ENCODE measurements at regions not wholly inside any gene's neighbourhood (a gene's known extent, or its start where the extent isn't known, plus 50 kb on each side); places are given as distances from the start of the nearest gene placed in this dataset.

GRCh38 chr15:91790836-91791235 is 62.7 kb upstream of the SLCO3A1 start:
- no peak overlapping the region for H3K4me3 ChIP-seq (ENCODE audit: insufficient read depth, low read length)
- H3K9me3 ChIP-seq (ENCODE audit: low read depth, low read length) = no peaks in the 10 kb centered on the region
- H4K20me1 ChIP-seq (ENCODE audit: insufficient read depth, low read length) = no peaks in the 10 kb centered on the region
- H2AFZ ChIP-seq (ENCODE audit: low read length) = no peak overlapping the region
- DNase-seq (ENCODE audit: insufficient read length, low spot score, missing footprints) = no peak
- H3K27ac ChIP-seq (ENCODE audit: low read depth, low read length) = no peak overlapping the region
- no peak overlapping the region for H3K4me2 ChIP-seq (ENCODE audit: insufficient read depth, low read length)
- TF ChIP-seq CTCF (IDR thresholded peaks at IDR 0.05; ENCODE audit: extremely low read depth, low read depth, low read length) = no peak
- no peaks in the 10 kb centered on the region for H3K79me2 ChIP-seq (ENCODE audit: insufficient read depth, low read length)
- H3K36me3 ChIP-seq (ENCODE audit: insufficient read depth, low read length) = no peaks in the 10 kb centered on the region
- no peaks in the 10 kb centered on the region for H3K4me1 ChIP-seq (ENCODE audit: insufficient read depth, low read length)
- no peaks in the 10 kb centered on the region for H3K27me3 ChIP-seq (ENCODE audit: insufficient read depth, low read length)

DNA sequence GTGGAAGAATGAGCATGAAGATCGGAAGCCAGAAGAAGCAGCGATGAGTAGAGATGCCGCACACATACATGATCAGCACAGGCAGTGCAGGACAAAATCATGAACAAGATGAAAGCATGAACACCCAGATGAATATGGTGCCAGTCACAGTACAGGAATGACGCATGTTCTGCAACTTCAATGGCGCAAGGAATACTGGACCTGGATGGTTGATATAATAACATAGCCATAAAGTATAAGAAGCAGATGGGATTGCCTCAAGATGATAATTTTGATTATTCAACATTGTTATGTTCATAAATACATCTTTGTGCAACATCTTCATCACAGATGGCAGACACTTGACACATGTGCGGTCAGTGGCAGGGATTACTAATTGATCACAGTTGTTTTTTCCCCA is 59.7 kb upstream of the SLCO3A1 start:
- no peak for TF ChIP-seq CTCF (IDR thresholded peaks at IDR 0.05; ENCODE audit: extremely low read depth, low read depth, low read length)
- no peaks in the 10 kb centered on the region for H4K20me1 ChIP-seq (ENCODE audit: insufficient read depth, low read length)
- no peak for DNase-seq (ENCODE audit: insufficient read length, low spot score, missing footprints)
- no peaks in the 10 kb centered on the region for H3K9me3 ChIP-seq (ENCODE audit: low read depth, low read length)
- H3K27me3 ChIP-seq (ENCODE audit: insufficient read depth, low read length) = no peaks in the 10 kb centered on the region
- H3K4me1 ChIP-seq (ENCODE audit: insufficient read depth, low read length) = no peaks in the 10 kb centered on the region
- H3K4me3 ChIP-seq (ENCODE audit: insufficient read depth, low read length) = no peak overlapping the region
- no peaks in the 10 kb centered on the region for H3K36me3 ChIP-seq (ENCODE audit: insufficient read depth, low read length)
- no peak overlapping the region for H2AFZ ChIP-seq (ENCODE audit: low read length)
- H3K27ac ChIP-seq (ENCODE audit: low read depth, low read length) = no peak overlapping the region
- H3K4me2 ChIP-seq (ENCODE audit: insufficient read depth, low read length) = no peak overlapping the region
- no peaks in the 10 kb centered on the region for H3K79me2 ChIP-seq (ENCODE audit: insufficient read depth, low read length)

DNA sequence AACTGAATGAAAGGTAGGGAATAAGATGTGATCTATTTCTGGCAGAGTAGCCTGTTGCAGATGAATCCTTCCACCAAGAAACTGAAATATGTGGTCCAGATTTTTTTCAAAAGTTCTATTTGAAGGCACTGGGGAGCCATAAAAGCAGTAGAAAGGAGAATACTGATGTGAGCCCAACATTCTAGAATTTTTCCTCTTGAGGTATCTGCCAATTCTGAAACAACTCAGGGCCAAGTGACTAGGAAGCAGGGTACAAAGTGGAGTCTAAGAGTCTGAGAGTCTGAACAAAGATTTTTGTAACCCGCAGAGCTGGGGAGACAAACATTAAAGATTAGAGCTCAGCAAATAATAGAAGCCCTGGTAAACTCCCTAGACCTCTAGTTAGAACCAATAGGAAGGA is 58.3 kb upstream of the SLCO3A1 start:
- Histone ChIP-seq H3K79me2 (ENCODE audit: insufficient read depth, low read length) (no peaks in the 10 kb centered on the region), H3K4me1 (ENCODE audit: insufficient read depth, low read length) (no peaks in the 10 kb centered on the region), H3K27me3 (ENCODE audit: insufficient read depth, low read length) (no peaks in the 10 kb centered on the region), H3K4me2 (ENCODE audit: insufficient read depth, low read length) (no peak overlapping the region), H3K4me3 (ENCODE audit: insufficient read depth, low read length) (no peak overlapping the region), H3K9me3 (ENCODE audit: low read depth, low read length) (no peaks in the 10 kb centered on the region), H3K27ac (ENCODE audit: low read depth, low read length) (no peak overlapping the region), H3K36me3 (ENCODE audit: insufficient read depth, low read length) (no peaks in the 10 kb centered on the region), H4K20me1 (ENCODE audit: insufficient read depth, low read length) (no peaks in the 10 kb centered on the region), H2AFZ (ENCODE audit: low read length) (no peak overlapping the region)
- no peak for TF ChIP-seq CTCF (IDR thresholded peaks at IDR 0.05; ENCODE audit: extremely low read depth, low read depth, low read length)
- DNase-seq (ENCODE audit: insufficient read length, low spot score, missing footprints) = no peak

DNA sequence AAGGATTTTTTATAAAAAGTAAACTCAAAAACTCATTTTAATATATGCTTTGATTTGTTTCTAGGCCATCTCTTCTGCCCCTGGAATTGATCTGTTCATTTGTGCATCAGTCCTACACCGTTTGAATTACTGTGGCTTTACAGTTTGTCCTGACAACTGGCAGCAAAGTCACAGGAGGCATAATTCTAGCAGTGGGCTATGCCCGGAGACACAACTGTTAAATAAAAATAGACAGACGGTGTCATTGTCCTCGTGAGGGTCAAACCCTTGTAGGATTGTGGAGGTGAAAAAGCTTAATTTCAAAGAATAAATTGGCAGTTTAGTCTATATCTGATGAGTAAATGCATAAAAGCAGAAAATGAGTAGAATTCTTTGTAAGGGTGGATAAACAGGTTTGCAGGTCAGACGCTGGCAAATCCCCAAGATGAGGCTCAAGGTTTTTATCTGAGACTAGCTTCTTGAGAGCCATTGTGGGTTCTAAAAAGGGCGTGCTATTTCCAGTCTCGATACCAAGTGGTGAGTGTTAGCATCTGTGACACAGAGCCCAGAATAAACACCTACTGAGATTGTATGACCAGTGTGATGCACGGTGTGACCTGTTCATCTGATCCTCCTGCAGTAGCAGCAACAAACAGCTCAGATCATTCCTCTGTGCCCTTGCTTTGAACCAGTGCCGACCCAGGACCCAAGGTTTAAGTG is 51.5 kb upstream of the SLCO3A1 start:
- H2AFZ ChIP-seq (ENCODE audit: low read length) = no peak overlapping the region
- no peaks in the 10 kb centered on the region for H3K9me3 ChIP-seq (ENCODE audit: low read depth, low read length)
- no peaks in the 10 kb centered on the region for H3K79me2 ChIP-seq (ENCODE audit: insufficient read depth, low read length)
- H3K4me1 ChIP-seq (ENCODE audit: insufficient read depth, low read length) = no peaks in the 10 kb centered on the region
- H3K4me2 ChIP-seq (ENCODE audit: insufficient read depth, low read length) = no peak overlapping the region
- no peaks in the 10 kb centered on the region for H4K20me1 ChIP-seq (ENCODE audit: insufficient read depth, low read length)
- no peaks in the 10 kb centered on the region for H3K36me3 ChIP-seq (ENCODE audit: insufficient read depth, low read length)
- TF ChIP-seq CTCF (IDR thresholded peaks at IDR 0.05; ENCODE audit: extremely low read depth, low read depth, low read length) = no peak
- no peak for DNase-seq (ENCODE audit: insufficient read length, low spot score, missing footprints)
- H3K4me3 ChIP-seq (ENCODE audit: insufficient read depth, low read length) = no peak overlapping the region
- H3K27ac ChIP-seq (ENCODE audit: low read depth, low read length) = no peak overlapping the region
- no peaks in the 10 kb centered on the region for H3K27me3 ChIP-seq (ENCODE audit: insufficient read depth, low read length)
